Trophoblast cell (in vitro differentiated cells and primary cell): ENCODE measurements at regions not wholly inside any gene's neighbourhood (a gene's known extent, or its start where the extent isn't known, plus 50 kb on each side); places are given as distances from the start of the nearest gene placed in this dataset.

Experiments
- DNase-seq, 2 donors: peaks; one replicate each; pipeline ENCODE4 v3.0.0-alpha.2; 2016
- H2AFZ ChIP-seq: 2 replicates; pipeline ENCODE4 v1.6.1; 2013; ENCODE audit warnings: low read length, moderate library complexity, mild to moderate bottlenecking; ENCODE audit not compliant: insufficient read depth, poor library complexity
- H2AK5ac ChIP-seq: 2 replicates; pipeline ENCODE4 v1.6.1; 2013; ENCODE audit warnings: mild to moderate bottlenecking, low read length
- H2BK120ac ChIP-seq: 2 replicates; pipeline ENCODE4 v1.6.1; 2013; ENCODE audit warnings: low read length, mild to moderate bottlenecking, moderate library complexity; ENCODE audit not compliant: insufficient read depth, poor library complexity
- H2BK12ac ChIP-seq: 2 replicates; pipeline ENCODE4 v1.6.1; 2013; ENCODE audit warnings: mild to moderate bottlenecking, low read length, moderate library complexity
- H2BK5ac ChIP-seq: 2 replicates; pipeline ENCODE4 v1.6.1; 2013; ENCODE audit warnings: low read length, low read depth, moderate library complexity, mild to moderate bottlenecking; ENCODE audit not compliant: poor library complexity
- H3K14ac ChIP-seq: 2 replicates; pipeline ENCODE4 v1.6.1; 2013; ENCODE audit warnings: mild to moderate bottlenecking, low read length
- H3K18ac ChIP-seq: 2 replicates; pipeline ENCODE4 v1.6.1; 2013; ENCODE audit warnings: mild to moderate bottlenecking, low read length
- H3K23ac ChIP-seq: 2 replicates; pipeline ENCODE4 v1.6.1; 2013; ENCODE audit warnings: low read length
- H3K27ac ChIP-seq: 2 replicates; pipeline ENCODE4 v1.5.1; 2013; ENCODE audit warnings: low read depth, mild to moderate bottlenecking, inconsistent platforms, low read length, moderate library complexity
- H3K27me3 ChIP-seq: 2 replicates; pipeline ENCODE4 v1.6.1; 2013; ENCODE audit warnings: inconsistent platforms, mild to moderate bottlenecking, low read length, moderate library complexity; ENCODE audit not compliant: insufficient read depth
- H3K36me3 ChIP-seq, 2 experiments: 1 replicate in 1 of 2; 2 replicates in 1 of 2; pipeline ENCODE4 v1.6.1; 2013; ENCODE audit warnings: low read length in 2 of 2, mild to moderate bottlenecking in 2 of 2, moderate library complexity in 1 of 2; ENCODE audit not compliant: insufficient read depth in 2 of 2, control insufficient read depth in 1 of 2
- H3K4ac ChIP-seq: 2 replicates; pipeline ENCODE4 v1.6.1; 2013; ENCODE audit warnings: low read depth, mild to moderate bottlenecking, low read length, moderate library complexity
- H3K4me1 ChIP-seq, 2 experiments: 1 replicate in 1 of 2; 2 replicates in 1 of 2; pipeline ENCODE4 v1.6.1; 2013; ENCODE audit warnings: low read length in 2 of 2, mild to moderate bottlenecking in 2 of 2, moderate library complexity in 1 of 2; ENCODE audit not compliant: insufficient read depth in 2 of 2, control insufficient read depth in 1 of 2
- H3K4me2 ChIP-seq: 2 replicates; pipeline ENCODE4 v1.6.1; 2013; ENCODE audit warnings: inconsistent platforms, mild to moderate bottlenecking, low read length, moderate library complexity
- H3K4me3 ChIP-seq: 2 replicates; pipeline ENCODE4 v1.5.1; 2013; ENCODE audit warnings: mild to moderate bottlenecking, low read depth, low read length, inconsistent platforms
- H3K79me1 ChIP-seq: one replicate; pipeline ENCODE4 v1.6.1; 2013; ENCODE audit warnings: low read length
- H3K79me2 ChIP-seq: 2 replicates; pipeline ENCODE4 v1.6.1; 2013; ENCODE audit warnings: low read length, mild to moderate bottlenecking; ENCODE audit not compliant: control insufficient read depth, insufficient read depth, poor library complexity
- H3K9ac ChIP-seq: 2 replicates; pipeline ENCODE4 v1.6.1; 2013; ENCODE audit warnings: mild to moderate bottlenecking, low read length
- H3K9me3 ChIP-seq: 2 replicates; pipeline ENCODE4 v1.6.1; 2013; ENCODE audit warnings: low read depth, mild to moderate bottlenecking, control low read depth, inconsistent platforms, low read length; ENCODE audit not compliant: insufficient read depth
- H4K12ac ChIP-seq: 2 replicates; pipeline ENCODE4 v1.6.1; 2013; ENCODE audit warnings: low read depth, mild to moderate bottlenecking, low read length, moderate library complexity
- H4K8ac ChIP-seq: 2 replicates; pipeline ENCODE4 v1.6.1; 2013; ENCODE audit warnings: low read depth, mild to moderate bottlenecking, low read length, moderate library complexity
- H4K91ac ChIP-seq: one replicate; pipeline ENCODE4 v1.6.1; 2013; ENCODE audit warnings: low read depth, mild to moderate bottlenecking, low read length, moderate library complexity
- WGBS: extraction: QIAGEN DNeasy Blood & Tissue Kit; methylation state at CpG from one replicate; pipeline ENCODE4 v1.1.7; 2013; ENCODE audit warnings: missing lambda C conversion rate; ENCODE audit not compliant: insufficient read length, insufficient coverage; ENCODE audit errors: extremely low coverage; 5-methylcytosine and 5-hydroxymethylcytosine counted together

- H3K27me3 ChIP-seq: no peaks in the 10 kb centered on the region
- no CpG with 5 or more reads among the region's 10 CpGs for WGBS
- no peak overlapping the region for H3K23ac ChIP-seq
- no peaks in the 10 kb centered on the region for H3K36me3 ChIP-seq
- no peak overlapping the region for H3K4me3 ChIP-seq
- no peak overlapping the region for H3K14ac ChIP-seq
- H2BK12ac ChIP-seq: no peak overlapping the region
- no peak overlapping the region for H3K9ac ChIP-seq
- no peak overlapping the region for H3K27ac ChIP-seq
- no peak overlapping the region for H3K18ac ChIP-seq
- no peaks in the 10 kb centered on the region for H3K79me1 ChIP-seq
- H4K12ac ChIP-seq: no peak overlapping the region
- no peak overlapping the region for H4K8ac ChIP-seq
- no peak overlapping the region for H4K91ac ChIP-seq
- H3K79me2 ChIP-seq: no peaks in the 10 kb centered on the region
- DNase-seq: no peak
- peaks cover 0 to under 1% of the 10 kb centered on the region in 2 experiments for H3K4me1 ChIP-seq
- H3K4ac ChIP-seq: no peak overlapping the region
- no peak overlapping the region for H3K4me2 ChIP-seq
- no peak overlapping the region for H2BK5ac ChIP-seq
- no peak overlapping the region for H2BK120ac ChIP-seq
- H3K9me3 ChIP-seq: peaks cover 3% of the 10 kb centered on the region
- no peak overlapping the region for H2AFZ ChIP-seq
- no peak overlapping the region for H2AK5ac ChIP-seq
Observed at GRCh38 chr10:6342096-6342685, 139.5 kb downstream of the PFKFB3 start.

- Histone ChIP-seq H4K12ac (no peak overlapping the region), H3K14ac (no peak overlapping the region), H3K23ac (no peak overlapping the region), H4K8ac (no peak overlapping the region), H2AK5ac (no peak overlapping the region), H3K27me3 (no peaks in the 10 kb centered on the region), H2BK12ac (no peak overlapping the region), H2BK5ac (no peak overlapping the region), H3K4me1 (peaks cover 0 to 2% of the 10 kb centered on the region in 2 experiments), H3K4me3 (no peak overlapping the region), H2BK120ac (no peak overlapping the region), H3K79me1 (no peaks in the 10 kb centered on the region), H4K91ac (no peak overlapping the region), H3K36me3 (no peaks in the 10 kb centered on the region), H3K9me3 (peaks cover 3% of the 10 kb centered on the region), H3K27ac (no peak overlapping the region), H3K9ac (peak overlapping the region; percentile 36), H3K79me2 (no peaks in the 10 kb centered on the region), H3K18ac (no peak overlapping the region), H2AFZ (no peak overlapping the region), H3K4me2 (no peak overlapping the region), H3K4ac (no peak overlapping the region)
- WGBS: no CpG with 5 or more reads among the region's 7 CpGs
- no peak for DNase-seq
Observed at GRCh38 chr10:6343305-6344010, 140.7 kb downstream of the PFKFB3 start.

- Histone ChIP-seq H2AK5ac (no peak overlapping the region), H2BK120ac (no peak overlapping the region), H3K18ac (no peak overlapping the region), H3K4me1 (peaks cover 0 to 2% of the 10 kb centered on the region in 2 experiments), H2AFZ (no peak overlapping the region), H3K79me1 (no peaks in the 10 kb centered on the region), H3K4ac (no peak overlapping the region), H3K4me3 (no peak overlapping the region), H3K27me3 (no peaks in the 10 kb centered on the region), H2BK5ac (no peak overlapping the region), H3K9ac (no peak overlapping the region), H3K79me2 (no peaks in the 10 kb centered on the region), H3K4me2 (no peak overlapping the region), H4K8ac (no peak overlapping the region), H3K27ac (no peak overlapping the region), H3K23ac (no peak overlapping the region), H4K91ac (no peak overlapping the region), H3K36me3 (no peaks in the 10 kb centered on the region), H4K12ac (no peak overlapping the region), H3K14ac (no peak overlapping the region), H3K9me3 (peaks cover 3% of the 10 kb centered on the region), H2BK12ac (no peak overlapping the region)
- WGBS: no CpG with 5 or more reads among the region's 1 CpG
- no peak for DNase-seq
Observed at GRCh38 chr10:6345404-6345803, 142.7 kb downstream of the PFKFB3 start.

- Histone ChIP-seq H3K27me3 (no peaks in the 10 kb centered on the region), H4K91ac (no peak overlapping the region)
Observed at GRCh38 chr10:6346631-6347030, 143.9 kb downstream of the PFKFB3 start.

More at GRCh38 chr10:6346631-6347030, 143.9 kb downstream of the PFKFB3 start:
- no peak overlapping the region for H4K12ac ChIP-seq
- no peak overlapping the region for H3K14ac ChIP-seq
- H3K4me2 ChIP-seq: no peak overlapping the region
- no CpG with 5 or more reads among the region's 2 CpGs for WGBS
- no peaks in the 10 kb centered on the region for H3K79me1 ChIP-seq
- H3K27ac ChIP-seq: no peak overlapping the region
- no peaks in the 10 kb centered on the region for H3K36me3 ChIP-seq
- peaks cover 3% of the 10 kb centered on the region for H3K9me3 ChIP-seq
- H3K79me2 ChIP-seq: no peaks in the 10 kb centered on the region
- no peak overlapping the region for H3K23ac ChIP-seq
- no peak overlapping the region for H3K9ac ChIP-seq
- no peak overlapping the region for H4K8ac ChIP-seq
- no peak overlapping the region for H2BK120ac ChIP-seq
- no peak for DNase-seq
- H3K4ac ChIP-seq: no peak overlapping the region
- no peak overlapping the region for H3K18ac ChIP-seq
- no peak overlapping the region for H2BK12ac ChIP-seq
- H3K4me3 ChIP-seq: no peak overlapping the region
- no peak overlapping the region for H2BK5ac ChIP-seq
- peaks cover 0 to 2% of the 10 kb centered on the region in 2 experiments for H3K4me1 ChIP-seq
- H2AK5ac ChIP-seq: no peak overlapping the region
- H2AFZ ChIP-seq: no peak overlapping the region
